Activated CD4-positive, alpha-beta T cell treated with anti-CD3 and anti-CD28 coated beads, Interleukin-2, Interleukin-4, amounts not matched to agents 100 ng/mL and 50 ng/mL, durations not matched to agents 16 hours and 8 hours (primary cell): ENCODE measurements at regions not wholly inside any gene's neighbourhood (a gene's known extent, or its start where the extent isn't known, plus 50 kb on each side); places are given as distances from the start of the nearest gene placed in this dataset.
"Not testable (repeated sequence)": the region's sequence is repeated elsewhere in the genome, so short reads cannot be mapped to it uniquely, and the experiment has no call there.

ENCODE experiments used
- DNase-seq: peaks from one replicate; pipeline ENCODE4 v3.0.0-alpha.2; 2020; ENCODE audit warnings: low spot score

DNA sequence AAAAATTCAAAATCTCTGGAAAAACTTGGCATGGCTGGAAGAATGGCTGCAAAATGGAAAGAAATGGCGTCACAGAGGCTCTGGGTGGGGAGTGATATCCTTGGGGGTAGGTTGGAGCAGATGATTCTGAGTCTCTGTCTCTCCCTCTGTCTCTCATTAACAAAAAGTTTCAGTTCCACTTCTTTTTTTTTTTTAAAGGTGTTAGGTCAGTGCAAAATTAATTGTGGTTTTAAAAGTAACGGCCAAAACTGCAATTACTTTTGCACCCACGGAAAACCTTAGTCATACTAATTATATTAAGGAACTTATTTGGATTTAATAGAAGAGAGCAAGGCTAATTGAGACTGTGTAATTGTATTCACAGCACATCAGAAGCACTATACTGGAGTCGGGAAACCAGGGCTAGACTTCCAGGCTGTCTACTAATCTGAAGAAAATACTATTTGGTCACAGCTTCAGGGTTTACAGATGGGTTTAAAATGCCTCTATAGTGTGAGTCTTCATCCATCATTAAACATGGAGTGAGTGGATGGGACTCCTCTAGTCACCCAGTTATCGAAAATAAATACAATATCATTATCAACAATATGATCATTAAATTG lies 289.1 kb upstream of the PLD5 start:
- no peak for DNase-seq

DNA sequence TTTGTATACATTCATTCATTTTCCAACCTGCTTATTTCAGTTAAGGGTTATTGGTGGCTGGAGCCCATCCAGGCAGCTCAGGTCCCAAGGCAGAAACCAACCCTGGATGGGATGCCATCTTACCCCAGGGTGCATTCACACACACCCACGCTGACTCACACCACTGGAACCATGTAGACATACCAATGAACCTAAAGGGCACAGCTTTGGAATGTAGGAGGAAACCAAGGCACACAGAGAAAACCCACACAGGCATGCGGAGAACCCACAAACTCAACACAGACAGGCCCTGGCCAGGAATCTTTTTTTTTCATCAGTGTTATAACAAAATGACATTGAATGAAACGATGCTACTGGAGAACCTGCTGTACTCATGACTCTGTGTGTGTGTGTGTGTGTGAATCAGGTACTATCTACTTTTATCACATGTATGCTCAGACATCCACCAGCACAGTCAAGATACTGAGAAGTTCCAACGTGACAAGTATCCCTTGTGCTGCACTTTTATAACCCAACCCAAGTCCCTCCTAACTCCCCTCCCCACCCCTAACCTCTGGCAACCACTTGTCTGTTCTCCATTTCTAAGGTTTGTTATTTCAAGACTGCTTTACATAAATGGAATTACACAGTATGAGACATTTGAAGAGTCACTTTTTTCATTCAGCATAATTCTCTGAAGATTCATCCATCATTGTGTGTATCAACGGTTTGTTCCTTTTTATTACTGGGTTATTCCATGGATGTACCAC lies 286.8 kb upstream of the PLD5 start:
- no peak for DNase-seq

DNA sequence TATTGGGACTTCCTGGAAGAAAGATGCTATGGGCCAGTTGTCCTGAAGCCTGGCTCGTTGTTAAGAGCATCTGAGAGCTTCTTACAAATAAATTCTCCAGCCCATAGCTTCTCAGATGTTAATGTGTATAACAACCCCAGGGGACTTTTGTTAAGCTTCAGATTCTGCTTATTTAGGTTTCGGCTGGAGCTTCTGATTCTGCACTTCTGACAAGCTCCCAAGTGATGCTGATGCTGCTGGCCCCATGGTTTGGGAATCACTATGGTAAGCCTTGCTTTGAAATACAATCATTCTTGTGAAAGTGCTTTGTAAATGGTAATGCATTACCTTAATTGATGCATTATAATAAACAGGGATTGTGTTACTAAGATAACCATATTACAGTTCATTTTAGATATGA lies 281.8 kb upstream of the PLD5 start:
- DNase-seq, result no peak

GRCh38 chr1:242805360-242805759 lies 280.9 kb upstream of the PLD5 start:
- DNase-seq, result not testable (repeated sequence)

DNA sequence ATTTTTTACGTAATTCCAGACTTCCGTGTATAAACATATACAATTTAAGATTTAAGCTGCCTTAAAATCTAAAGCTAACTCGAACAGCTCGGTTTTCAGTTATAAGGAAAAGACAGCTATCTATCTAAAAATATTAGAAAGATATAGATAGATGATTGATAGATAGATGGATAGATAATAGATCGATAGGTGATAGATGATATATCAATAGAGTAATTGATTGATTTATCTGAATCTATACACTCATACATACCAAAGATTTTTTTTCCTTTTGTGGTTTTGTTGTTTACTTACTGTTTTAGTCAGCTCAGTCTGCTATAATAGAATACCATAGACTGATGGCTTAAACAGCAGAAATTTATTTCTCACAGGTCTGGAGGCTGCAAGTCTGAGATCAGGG lies 278.5 kb upstream of the PLD5 start:
- DNase-seq, result no peak

DNA sequence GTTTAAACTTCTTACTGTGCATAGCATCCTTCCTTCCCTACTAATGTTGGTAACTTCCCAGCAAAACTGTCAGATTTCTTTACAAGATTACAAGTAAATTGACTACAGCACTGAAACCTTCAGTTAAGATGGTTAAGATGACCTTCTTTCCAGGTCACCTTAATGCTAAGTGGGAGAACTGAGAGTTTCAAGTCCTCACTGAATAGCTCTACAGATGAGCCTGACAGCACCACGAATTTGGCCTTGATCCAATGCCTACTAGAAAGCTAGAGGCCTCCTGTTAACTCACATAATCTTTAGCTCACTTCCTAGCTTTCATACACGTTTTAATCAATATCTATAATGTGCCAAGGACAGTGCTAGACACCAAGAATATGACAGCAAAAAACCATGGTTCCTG lies 276.0 kb upstream of the PLD5 start:
- DNase-seq, result no peak

GRCh38 chr1:242797856-242798255 lies 273.4 kb upstream of the PLD5 start:
- no peak for DNase-seq

DNA sequence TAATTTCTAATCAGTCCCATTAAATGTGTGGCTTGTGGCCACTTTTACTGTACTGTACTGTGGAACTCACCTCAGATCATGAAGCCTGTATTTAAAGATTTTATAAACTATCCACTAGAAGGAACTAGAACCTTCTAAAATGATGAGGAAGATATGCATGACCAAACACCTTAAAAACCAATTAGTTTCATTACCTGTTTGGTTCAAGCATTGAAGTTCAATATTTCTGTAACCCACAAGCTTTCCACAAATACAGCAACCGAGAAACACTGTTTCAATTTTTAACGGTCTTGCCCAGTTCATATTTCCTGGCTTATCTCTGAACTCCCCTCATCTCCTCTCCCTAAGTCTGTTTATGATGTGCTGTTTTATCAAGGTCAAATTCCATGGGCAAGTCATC lies 264.3 kb upstream of the PLD5 start:
- no peak for DNase-seq

DNA sequence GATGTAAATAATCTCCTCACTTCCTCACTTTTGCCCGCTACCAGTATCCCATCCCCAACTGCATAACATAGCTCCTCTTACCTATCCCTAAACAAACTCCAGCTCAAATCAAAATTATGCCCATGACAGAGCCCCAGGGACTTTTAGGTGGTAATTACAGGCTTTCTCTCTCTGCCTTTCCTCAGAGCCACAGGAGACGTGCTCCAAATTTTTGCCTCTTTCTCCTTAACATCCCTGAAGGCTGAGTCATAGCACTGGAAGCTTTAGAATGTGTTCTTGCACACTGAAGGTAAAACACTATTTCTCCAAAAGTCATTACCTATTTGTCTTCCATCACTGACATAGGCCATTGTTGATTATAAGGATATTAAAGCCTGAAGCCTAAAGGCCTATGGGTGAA lies 263.5 kb upstream of the PLD5 start:
- no peak for DNase-seq

GRCh38 chr1:242784807-242785206 lies 260.3 kb upstream of the PLD5 start:
- no peak for DNase-seq

GRCh38 chr1:242784084-242784483 lies 259.6 kb upstream of the PLD5 start:
- no peak for DNase-seq

DNA sequence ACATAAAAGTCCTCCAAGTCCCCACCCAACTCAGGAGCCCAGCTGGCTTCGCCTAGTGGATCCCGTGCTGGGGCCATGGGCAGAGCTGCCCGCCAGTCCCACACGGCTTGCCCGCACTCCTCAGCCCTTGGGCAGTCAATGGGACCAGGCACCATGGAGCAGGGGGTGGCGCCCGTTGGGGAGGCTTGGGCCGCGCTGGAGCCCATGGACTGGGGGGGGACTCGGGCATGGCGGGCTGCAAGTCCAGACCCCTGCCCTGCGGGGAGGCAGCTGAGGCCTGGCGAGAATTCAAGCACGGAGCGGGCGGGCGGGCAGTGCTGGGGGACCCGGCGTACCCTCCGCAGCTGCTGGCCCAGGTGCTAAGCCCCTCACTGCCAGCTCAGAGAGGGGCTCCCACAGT lies 249.8 kb upstream of the PLD5 start:
- DNase-seq, result no peak

DNA sequence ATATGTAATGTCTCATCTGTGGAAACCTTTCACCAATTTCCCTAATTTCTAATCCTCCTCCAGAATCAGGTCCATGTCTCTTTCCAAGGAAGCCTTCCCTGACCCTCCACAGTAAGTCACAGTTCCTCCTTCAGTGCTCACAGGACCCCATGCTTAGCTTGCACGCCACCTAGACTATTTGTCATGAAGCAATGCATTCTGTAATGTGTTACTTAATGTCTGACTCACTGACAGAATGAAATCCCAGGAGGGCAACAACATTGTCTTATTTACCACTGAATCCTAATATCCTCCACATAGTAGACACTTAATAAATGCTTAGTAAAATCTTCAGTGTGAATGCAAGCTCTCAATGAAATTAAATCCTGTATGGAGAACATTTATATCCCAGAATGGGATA lies 245.9 kb upstream of the PLD5 start:
- DNase-seq, result no peak

GRCh38 chr1:242764161-242764560 lies 239.7 kb upstream of the PLD5 start:
- DNase-seq, result no peak

- DNase-seq, result no peak
Measured at GRCh38 chr1:242761556-242761955, 237.1 kb upstream of the PLD5 start.

- DNase-seq, result no peak
Measured at GRCh38 chr1:242754926-242755325, 230.4 kb upstream of the PLD5 start.

DNA sequence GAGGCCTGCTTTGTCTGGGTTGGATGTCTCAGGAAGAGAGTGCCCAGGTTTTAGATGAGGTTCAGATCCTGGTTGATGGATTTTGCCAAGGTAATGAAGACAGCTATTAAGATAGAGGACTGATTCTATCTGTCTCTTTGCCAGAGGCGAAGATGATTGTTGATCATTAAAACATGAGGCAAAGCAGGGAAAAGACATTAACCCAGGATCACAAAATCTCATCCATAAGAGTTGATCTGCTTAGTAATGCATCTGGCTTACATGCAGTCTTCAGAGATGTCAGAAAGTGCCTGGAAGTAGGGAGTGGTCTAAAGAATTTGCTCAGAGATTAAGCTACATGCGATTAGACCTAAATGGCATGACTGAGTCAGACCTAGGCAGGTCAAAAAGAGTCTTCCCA lies 229.6 kb upstream of the PLD5 start:
- DNase-seq, result no peak

GRCh38 chr1:242747233-242747632 lies 222.7 kb upstream of the PLD5 start:
- no peak for DNase-seq

DNA sequence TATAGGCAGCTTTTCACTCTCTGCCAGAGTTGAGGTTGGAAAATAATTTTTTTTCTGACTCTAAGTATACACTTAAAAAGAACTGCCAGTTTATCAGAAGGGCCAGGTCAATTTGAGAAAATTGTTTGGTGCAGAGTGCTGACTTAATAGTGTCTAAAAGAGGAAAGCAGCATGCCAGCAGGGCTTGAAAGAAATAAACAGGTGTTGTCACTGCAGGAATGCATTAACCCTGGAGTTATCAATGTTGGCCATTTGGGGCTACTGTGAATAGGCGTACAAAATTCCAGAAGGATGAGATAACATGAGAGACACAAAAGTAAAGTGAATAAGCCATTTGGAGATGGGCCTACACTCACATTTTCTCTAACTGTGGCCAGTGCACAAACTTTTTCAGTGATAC lies 220.6 kb upstream of the PLD5 start:
- DNase-seq, result no peak

- DNase-seq, result no peak
Measured at GRCh38 chr1:242743983-242744780, 219.7 kb upstream of the PLD5 start.

GRCh38 chr1:242738702-242739645 lies 214.5 kb upstream of the PLD5 start:
- no peak for DNase-seq

GRCh38 chr1:242736611-242737010 lies 212.1 kb upstream of the PLD5 start:
- DNase-seq, result no peak
